Caco-2 (cell line): ENCODE measurements at regions not wholly inside any gene's neighbourhood (a gene's known extent, or its start where the extent isn't known, plus 50 kb on each side); places are given as distances from the start of the nearest gene placed in this dataset.

Experiments
- BruUV-seq: library from RNA; stranded (reverse); fragments of 400-500 nt; replicated peaks from 2 replicates; lab custom pipeline; 2021; lab: Mats Ljungman, UMichigan
- CTCF ChIA-PET: fragments of 300-600 bp; sonication (Branson Sonifier 250); formaldehyde crosslinking; loops from one replicate; lab custom pipeline; 2022; ENCODE audit warnings: antibody characterized with exemption; lab: Charles Lee
- POLR2A ChIA-PET: fragments of 300-600 bp; sonication (Branson Sonifier 250); formaldehyde crosslinking; loops from one replicate; lab custom pipeline; 2022; ENCODE audit warnings: antibody characterized with exemption; lab: Charles Lee
- DNase-seq, 2 experiments: peaks; one replicate each; pipeline versions ENCODE4 v3.0.0 to v3.0.0-alpha.2; 2020 to 2022
- H3K27me3 ChIP-seq: replicated peaks from 2 replicates; pipeline ENCODE4 v1.6.0; 2011; ENCODE audit warnings: low read length; ENCODE audit not compliant: control insufficient read depth, insufficient read depth
- H3K36me3 ChIP-seq: 2 replicates; pipeline ENCODE4 v1.5.1; 2011; ENCODE audit warnings: low read length; ENCODE audit not compliant: control insufficient read depth, insufficient read depth
- H3K4me1 ChIP-seq: fragments of 250-450 bp; sonication (Bioruptor Pico); 2 replicates; pipeline ENCODE4 v1.5.1; 2020; ENCODE audit warnings: mild to moderate bottlenecking
- H3K4me3 ChIP-seq: 2 replicates; pipeline ENCODE4 v1.5.1; 2011; ENCODE audit warnings: low read depth, mild to moderate bottlenecking, control low read depth, low read length
- H3K9me3 ChIP-seq: fragments of 250-450 bp; sonication (Bioruptor Pico); 2 replicates; pipeline ENCODE4 v1.5.1; 2020; ENCODE audit warnings: mild to moderate bottlenecking, moderate library complexity
- H3K27ac Mint-ChIP-seq: one replicate; pipeline ENCODE4 v1.8.0; 2022; ENCODE audit warnings: mixed read lengths; ENCODE audit not compliant: unreplicated experiment
- H3K27me3 Mint-ChIP-seq: one replicate; pipeline ENCODE4 v1.8.0; 2022; ENCODE audit warnings: mixed read lengths; ENCODE audit not compliant: insufficient read depth, unreplicated experiment
- H3K36me3 Mint-ChIP-seq: one replicate; pipeline ENCODE4 v1.8.0; 2022; ENCODE audit warnings: mild to moderate bottlenecking, mixed read lengths; ENCODE audit not compliant: insufficient read depth, unreplicated experiment
- H3K4me1 Mint-ChIP-seq: one replicate; pipeline ENCODE4 v1.8.0; 2022; ENCODE audit warnings: low read depth, mixed read lengths; ENCODE audit not compliant: unreplicated experiment
- H3K4me3 Mint-ChIP-seq: one replicate; pipeline ENCODE4 v1.8.0; 2022; ENCODE audit warnings: mild to moderate bottlenecking, moderate library complexity, mixed read lengths; ENCODE audit not compliant: unreplicated experiment
- H3K9me3 Mint-ChIP-seq: one replicate; pipeline ENCODE4 v1.8.0; 2022; ENCODE audit warnings: mixed read lengths; ENCODE audit not compliant: unreplicated experiment
- CTCF ChIP-seq, 2 experiments: fragments of 200-600 bp in 1 of 2; IDR thresholded peaks; 1 replicate in 1 of 2; 2 replicates in 1 of 2; pipeline versions ENCODE4 v1.5.1 to v1.8.0; 2011 to 2022; ENCODE audit warnings: antibody characterized with exemption in 1 of 2, control low read depth in 1 of 2, inconsistent platforms in 1 of 2, low read depth in 1 of 2, low read length in 1 of 2, mild to moderate bottlenecking in 1 of 2, moderate library complexity in 1 of 2; ENCODE audit not compliant: insufficient read depth in 1 of 2, severe bottlenecking in 1 of 2, unreplicated experiment in 1 of 2
- intact Hi-C: fragments of 100-400 bp; cut with micrococcal nuclease; formaldehyde crosslinking; loops from one replicate; pipeline ENCODE4 v1.10.0; 2022; ENCODE audit not compliant: unreplicated experiment

GRCh38 chr20:59411170-59411569, 110.8 kb downstream of the EDN3 start:
- Histone ChIP-seq H3K9me3 (peaks cover 11% of the 10 kb centered on the region), H3K27me3 (peaks cover 2% of the 10 kb centered on the region), H3K4me1 (no peaks in the 10 kb centered on the region), H3K4me3 (no peak overlapping the region), H3K36me3 (no peaks in the 10 kb centered on the region)
- Mint-ChIP-seq H3K27me3 (peaks cover 37% of the 10 kb centered on the region), H3K4me3 (no peak overlapping the region), H3K9me3 (no peaks in the 10 kb centered on the region), H3K4me1 (no peaks in the 10 kb centered on the region), H3K36me3 (no peaks in the 10 kb centered on the region), H3K27ac (no peak overlapping the region)
- POLR2A ChIA-PET = no interaction called here
- intact Hi-C loops = no loop called here
- no peak for TF ChIP-seq CTCF (IDR thresholded peaks at IDR 0.05; ENCODE audit: insufficient read depth in 1 of 2, low read depth in 1 of 2, low read length in 1 of 2, severe bottlenecking in 1 of 2, unreplicated experiment in 1 of 2)
- DNase-seq = no peak
- CTCF ChIA-PET = no interaction called here
- no TSS peak for BruUV-seq

- H3K9me3 ChIP-seq = peaks cover 11% of the 10 kb centered on the region
- peaks cover 38% of the 10 kb centered on the region for H3K27me3 Mint-ChIP-seq
- no peaks in the 10 kb centered on the region for H3K4me1 Mint-ChIP-seq
- intact Hi-C loops = no loop called here
- no peaks in the 10 kb centered on the region for H3K4me1 ChIP-seq
- H3K36me3 ChIP-seq = no peaks in the 10 kb centered on the region
- BruUV-seq = no TSS peak
- no peaks in the 10 kb centered on the region for H3K9me3 Mint-ChIP-seq
- CTCF ChIA-PET = no interaction called here
- H3K27ac Mint-ChIP-seq = no peak overlapping the region
- POLR2A ChIA-PET = no interaction called here
- H3K27me3 ChIP-seq = peaks cover 2% of the 10 kb centered on the region
- no peak overlapping the region for H3K4me3 Mint-ChIP-seq
- no peak for DNase-seq
- H3K4me3 ChIP-seq = no peak overlapping the region
- H3K36me3 Mint-ChIP-seq = no peaks in the 10 kb centered on the region
- TF ChIP-seq CTCF (IDR thresholded peaks at IDR 0.05; ENCODE audit: insufficient read depth in 1 of 2, low read depth in 1 of 2, low read length in 1 of 2, severe bottlenecking in 1 of 2, unreplicated experiment in 1 of 2) = no peak
Measured at GRCh38 chr20:59411589-59411988, 111.2 kb downstream of the EDN3 start.

- BruUV-seq = no TSS peak
- Mint-ChIP-seq H3K36me3 (no peaks in the 10 kb centered on the region), H3K27ac (no peak overlapping the region)
Measured at GRCh38 chr20:59412181-59412580, 111.8 kb downstream of the EDN3 start.

More at GRCh38 chr20:59412181-59412580, 111.8 kb downstream of the EDN3 start:
- Mint-ChIP-seq H3K9me3 (no peaks in the 10 kb centered on the region), H3K4me1 (no peaks in the 10 kb centered on the region), H3K4me3 (no peak overlapping the region), H3K27me3 (peaks cover 38% of the 10 kb centered on the region)
- DNase-seq = no peak
- no peak for TF ChIP-seq CTCF (IDR thresholded peaks at IDR 0.05; ENCODE audit: insufficient read depth in 1 of 2, low read depth in 1 of 2, low read length in 1 of 2, severe bottlenecking in 1 of 2, unreplicated experiment in 1 of 2)
- Histone ChIP-seq H3K4me1 (no peaks in the 10 kb centered on the region), H3K36me3 (no peaks in the 10 kb centered on the region), H3K4me3 (no peak overlapping the region), H3K9me3 (peaks cover 11% of the 10 kb centered on the region), H3K27me3 (peaks cover 2% of the 10 kb centered on the region; the same call in 1 of the 2 replicates)
- CTCF ChIA-PET = interaction anchor here (1.0 to 1.5 kb wide), 4 partner anchors 190 to 542 kb away, joined by 3 to 9 read pairs (median 6); no protein-coding TSS in a partner anchor
- POLR2A ChIA-PET = no interaction called here
- intact Hi-C loops = no loop called here
